ENCODE measurements at regions not wholly inside any gene's neighbourhood (a gene's known extent, or its start where the extent isn't known, plus 50 kb on each side); places are given as distances from the start of the nearest gene placed in this dataset.
"Not testable (repeated sequence)": the region's sequence is repeated elsewhere in the genome, so short reads cannot be mapped to it uniquely, and the experiment has no call there.

DNA sequence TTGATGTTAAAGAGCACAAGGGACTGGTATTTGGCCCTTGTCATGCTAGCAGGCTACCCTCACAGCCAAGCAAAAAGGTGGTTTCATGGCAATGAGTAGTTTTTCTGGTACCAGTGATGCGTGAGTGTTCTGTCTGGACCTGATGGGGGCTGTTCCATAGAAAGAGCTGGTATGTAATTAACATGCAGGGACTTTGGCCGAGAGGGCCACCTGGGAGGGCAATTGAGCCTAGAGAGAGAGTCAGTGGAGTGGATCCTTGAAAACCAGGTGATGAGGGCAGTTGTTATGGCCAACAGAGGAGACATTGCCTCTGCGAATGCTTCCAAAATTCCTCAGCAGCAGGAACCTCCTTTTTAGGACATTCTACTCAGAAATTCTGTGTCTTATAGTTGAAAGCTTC, 383.3 kb downstream of the PSAT1 start:
- DNase-seq: no peak

DNA sequence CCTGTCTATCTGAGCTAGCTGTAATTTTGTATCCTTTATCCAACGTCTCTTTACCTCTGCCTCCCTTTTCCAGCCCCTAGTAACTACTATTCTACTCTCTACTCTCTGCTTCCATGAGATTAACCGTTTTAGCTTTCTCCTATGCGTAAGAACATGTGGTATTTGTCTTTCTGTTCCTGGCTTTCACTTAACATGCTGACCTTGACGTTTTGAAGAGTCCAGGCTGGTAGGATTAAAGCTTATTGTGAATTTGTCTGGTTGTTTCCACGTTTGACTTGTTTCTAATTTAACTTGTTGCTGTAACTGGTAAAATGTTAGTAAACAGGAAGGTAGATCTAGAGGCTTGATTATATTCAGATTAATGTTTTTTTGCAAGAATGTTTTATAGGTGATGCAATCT, 385.3 kb downstream of the PSAT1 start:
- DNase-seq: no peak

GRCh38 chr9:78685471-78685870, 388.5 kb downstream of the PSAT1 start:
- DNase-seq: no peak

DNA sequence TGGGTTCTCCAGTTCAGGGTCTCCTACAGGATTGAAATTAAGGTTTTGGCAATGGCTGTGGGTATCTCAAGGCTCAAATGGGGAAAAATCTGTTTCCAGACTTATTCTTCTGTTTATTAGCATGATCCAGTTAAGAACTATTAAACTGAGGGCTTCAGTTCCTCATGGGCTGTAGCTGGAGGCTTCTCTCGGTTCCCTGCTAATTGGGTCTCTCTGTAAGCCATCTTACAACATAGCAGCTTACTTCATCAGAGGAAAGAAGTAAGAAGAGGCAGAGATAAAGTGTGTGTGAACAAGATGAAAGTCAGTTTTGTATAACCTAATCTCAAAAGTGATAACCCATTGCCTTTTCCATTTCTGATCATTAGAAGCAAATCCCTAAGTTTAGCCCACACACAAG, 391.9 kb downstream of the PSAT1 start:
- no peak for DNase-seq

GRCh38 chr9:78691542-78691941, 394.6 kb downstream of the PSAT1 start:
- DNase-seq: no peak

- DNase-seq: no peak
Observed at GRCh38 chr9:78692871-78693270, 395.9 kb downstream of the PSAT1 start.

DNA sequence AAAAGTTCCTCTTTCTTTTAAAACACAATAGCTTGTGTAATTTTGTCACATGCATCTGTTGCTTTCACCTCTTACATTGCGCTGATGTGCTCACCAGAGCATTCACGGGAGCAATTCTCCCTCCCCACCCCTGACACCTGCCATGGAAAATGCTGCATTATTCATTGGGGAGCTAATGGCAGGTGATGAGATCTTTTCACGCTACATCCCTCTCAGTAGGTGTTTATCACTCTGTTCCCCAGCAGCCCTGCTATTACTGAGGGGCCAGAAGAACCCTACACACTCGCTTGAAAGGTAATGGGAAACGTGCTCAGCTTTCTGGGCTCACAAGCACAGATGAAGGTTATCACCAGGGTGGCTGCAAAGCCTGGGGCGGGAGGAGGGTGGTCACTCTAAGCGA, 398.0 kb downstream of the PSAT1 start:
- no peak for DNase-seq

DNA sequence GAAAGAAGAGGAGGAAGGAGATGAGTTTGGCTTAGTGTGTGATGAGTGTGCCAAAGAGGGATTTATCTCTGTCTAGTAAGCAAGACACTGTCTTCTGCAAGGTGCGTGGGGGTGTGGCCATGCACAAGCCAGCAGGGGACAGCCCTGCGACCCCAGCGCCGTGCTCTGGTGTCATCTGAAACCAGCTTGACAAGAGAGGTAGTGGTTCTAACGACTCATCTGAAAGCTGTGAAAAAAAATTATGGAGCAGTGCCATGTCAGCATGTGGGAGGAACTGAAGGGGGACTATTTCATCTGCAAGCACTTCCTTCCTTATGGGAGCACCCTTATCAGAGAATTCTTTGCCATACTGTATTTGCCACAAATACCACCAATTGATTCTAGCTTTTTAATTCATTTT, 398.6 kb downstream of the PSAT1 start:
- no peak for DNase-seq

DNA sequence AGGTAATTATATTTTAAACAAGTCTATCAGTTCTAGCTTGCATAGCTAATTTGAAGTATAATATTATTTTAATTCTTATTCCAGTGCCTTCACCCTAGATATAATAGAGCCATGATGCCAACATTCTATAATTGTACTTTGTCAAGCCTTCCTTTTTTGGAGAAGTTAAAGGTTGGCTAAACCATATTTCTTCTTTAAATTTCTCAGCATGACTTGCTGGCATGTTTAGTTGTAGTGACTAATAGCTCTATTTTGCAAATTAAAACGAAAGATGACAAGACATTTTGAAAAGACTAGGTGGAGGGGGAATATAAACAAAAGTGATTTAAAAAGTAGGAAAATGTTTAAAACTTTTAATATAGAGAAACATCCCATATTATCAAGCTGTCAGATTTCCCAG, 400.7 kb downstream of the PSAT1 start:
- DNase-seq: no peak

DNA sequence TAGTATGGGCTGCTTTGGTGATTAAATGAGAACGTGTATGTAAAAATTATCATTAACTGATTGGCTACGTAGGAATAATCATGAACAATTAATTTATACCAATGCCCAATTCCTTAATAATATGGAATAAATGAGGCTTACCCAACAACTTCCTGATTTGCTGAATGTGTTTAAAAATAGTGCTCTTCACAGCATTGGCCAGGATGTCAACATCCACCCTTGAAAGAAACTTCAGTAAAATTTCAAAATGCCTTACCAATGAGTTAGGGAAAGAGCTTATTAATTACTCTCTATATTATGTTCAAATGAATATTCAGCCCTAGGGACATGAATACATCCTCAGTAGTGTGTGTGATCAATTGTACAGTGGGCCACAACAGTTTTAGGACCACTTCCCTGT, 401.4 kb downstream of the PSAT1 start:
- no peak for DNase-seq

DNA sequence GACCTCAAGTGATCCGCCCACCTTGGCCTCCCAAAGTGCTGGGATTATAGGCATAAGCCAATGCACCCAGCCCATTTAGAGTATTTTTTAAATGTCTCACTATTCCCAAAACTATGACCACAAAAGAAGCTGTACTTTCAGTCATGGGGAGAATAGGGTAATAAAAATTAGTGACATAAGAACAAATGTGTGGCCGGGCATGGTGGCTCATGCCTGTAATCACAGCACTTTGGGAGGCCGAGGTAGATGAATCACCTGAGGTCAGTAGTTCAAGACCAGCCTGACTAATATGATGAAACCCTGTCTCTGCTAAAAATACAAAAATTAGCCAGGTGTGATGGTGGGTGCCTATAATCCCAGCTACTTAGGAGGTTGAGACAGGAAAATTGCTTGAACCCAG, 402.3 kb downstream of the PSAT1 start:
- not testable (repeated sequence) for DNase-seq

GRCh38 chr9:78704153-78704552, 407.2 kb downstream of the PSAT1 start:
- DNase-seq: not testable (repeated sequence)

GRCh38 chr9:78707080-78707479, 410.2 kb downstream of the PSAT1 start:
- DNase-seq: no peak

DNA sequence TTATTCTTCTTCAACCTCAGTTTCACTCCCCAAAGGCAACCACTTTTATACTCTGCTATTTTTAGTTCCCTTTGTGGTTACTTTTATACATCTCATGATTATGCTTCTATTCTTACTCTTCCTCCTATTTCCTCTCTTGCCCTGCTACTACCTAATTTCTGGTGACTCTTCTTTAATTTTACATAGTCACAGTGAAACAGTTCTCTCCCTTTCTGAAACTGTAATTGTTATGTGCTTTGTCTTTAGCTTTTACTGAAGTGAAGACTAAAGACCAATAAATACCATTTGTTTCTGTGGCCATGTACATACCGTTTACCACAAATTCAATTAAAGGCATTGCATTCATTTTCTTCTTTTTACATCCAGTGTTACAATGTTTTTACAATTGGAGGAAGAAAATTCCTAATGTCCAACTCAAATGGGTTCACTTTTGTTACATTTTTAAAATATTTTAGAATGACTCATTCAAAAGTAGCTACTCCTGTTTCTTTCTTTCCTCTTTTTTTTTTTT, 410.6 kb downstream of the PSAT1 start:
- DNase-seq: no peak

- DNase-seq: no peak
Observed at GRCh38 chr9:78712903-78713613, 416.1 kb downstream of the PSAT1 start.

DNA sequence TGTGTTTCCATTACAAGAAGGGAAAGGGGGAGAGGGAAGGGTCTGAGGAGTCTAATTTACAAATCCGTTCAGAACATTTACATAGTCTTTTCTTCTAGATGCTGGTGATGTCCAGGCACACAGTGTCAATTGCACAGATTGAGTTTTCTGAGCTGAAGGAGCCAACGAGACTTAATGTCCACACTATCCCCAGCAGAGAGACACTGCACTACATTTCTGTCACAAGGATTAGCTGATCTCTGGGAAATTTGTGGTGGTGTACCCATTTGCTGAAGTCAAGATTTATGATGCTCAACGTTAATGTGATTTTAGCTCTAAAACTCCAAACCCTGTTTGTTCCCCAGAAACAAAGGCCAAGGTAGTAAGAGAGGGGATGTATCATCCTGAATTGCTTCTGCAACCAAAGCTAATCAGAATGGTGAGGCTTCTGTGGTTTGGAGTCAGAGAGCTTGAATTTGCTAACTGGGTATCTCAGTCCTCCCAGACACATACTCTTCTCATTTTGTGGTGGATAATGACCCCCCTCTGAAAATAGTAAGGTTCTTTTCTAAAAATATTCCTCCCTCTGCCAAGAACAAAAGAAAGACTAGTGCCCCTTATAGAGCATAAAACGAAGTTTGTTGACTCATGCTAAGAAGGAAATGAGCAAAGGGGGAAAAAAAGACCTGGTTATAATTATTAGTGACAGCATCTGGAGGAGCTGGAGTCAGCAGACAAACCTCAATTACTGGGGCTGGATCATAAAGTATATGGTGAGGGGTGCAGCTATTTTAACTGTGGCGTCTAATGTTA, 416.9 kb downstream of the PSAT1 start:
- no peak for DNase-seq

DNA sequence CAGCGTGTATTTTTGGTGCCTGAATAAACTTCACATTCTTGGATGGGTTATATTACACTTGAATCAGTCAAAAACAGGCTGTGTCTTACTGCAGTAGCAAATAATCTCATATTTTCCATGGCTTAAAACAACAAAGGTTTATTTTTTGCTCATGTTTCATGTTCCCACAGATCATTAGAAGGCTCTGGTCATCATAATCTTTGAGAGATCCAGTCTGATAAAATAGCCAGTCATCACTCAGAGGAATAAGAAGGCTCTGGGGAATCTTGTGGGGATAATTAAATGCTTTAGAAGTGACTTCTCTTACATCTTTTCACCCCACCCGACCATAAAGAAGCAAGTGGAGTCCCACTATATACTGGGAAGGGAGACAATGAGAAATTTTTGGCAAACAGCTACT, 417.7 kb downstream of the PSAT1 start:
- no peak for DNase-seq

DNA sequence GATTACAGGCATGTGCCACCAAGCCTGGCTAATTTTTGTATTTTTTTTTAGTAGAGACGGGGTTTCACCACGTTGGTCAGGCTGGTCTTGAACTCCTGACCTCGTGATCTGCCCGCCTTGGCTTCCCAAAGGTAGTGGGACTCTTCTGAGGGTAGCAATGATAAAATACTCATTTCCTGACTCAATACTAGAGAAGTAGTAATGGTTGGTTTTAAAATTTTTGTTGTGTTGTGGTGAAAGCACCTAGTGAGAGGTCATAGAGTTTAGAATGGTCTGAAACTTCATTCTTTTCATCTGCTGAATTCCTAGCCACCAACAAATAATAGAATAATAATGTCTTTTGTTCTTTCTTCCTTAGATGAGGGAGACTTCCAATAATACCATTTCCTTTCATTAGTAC, 422.1 kb downstream of the PSAT1 start:
- not testable (repeated sequence) for DNase-seq

- no peak for DNase-seq
Observed at GRCh38 chr9:78724896-78725295, 428.0 kb downstream of the PSAT1 start.

DNA sequence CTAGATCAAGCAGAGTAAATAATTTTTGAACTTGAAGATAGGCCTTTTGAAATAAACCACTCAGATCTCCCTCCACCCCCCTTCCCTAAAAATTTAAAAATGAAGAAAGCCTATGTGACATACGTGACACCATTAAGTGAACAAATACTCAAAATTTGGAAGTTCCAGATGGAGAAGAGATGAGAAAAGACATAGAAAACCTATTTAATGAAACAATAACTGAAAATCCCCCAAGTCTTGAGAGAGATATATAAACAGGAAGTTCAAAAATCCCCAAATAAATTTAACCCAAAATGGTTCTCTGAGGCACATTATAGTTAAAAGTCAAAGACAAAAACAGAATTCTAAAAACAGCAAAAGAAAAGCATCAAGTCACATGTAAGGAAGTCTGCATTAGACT, 428.6 kb downstream of the PSAT1 start:
- no peak for DNase-seq

DNA sequence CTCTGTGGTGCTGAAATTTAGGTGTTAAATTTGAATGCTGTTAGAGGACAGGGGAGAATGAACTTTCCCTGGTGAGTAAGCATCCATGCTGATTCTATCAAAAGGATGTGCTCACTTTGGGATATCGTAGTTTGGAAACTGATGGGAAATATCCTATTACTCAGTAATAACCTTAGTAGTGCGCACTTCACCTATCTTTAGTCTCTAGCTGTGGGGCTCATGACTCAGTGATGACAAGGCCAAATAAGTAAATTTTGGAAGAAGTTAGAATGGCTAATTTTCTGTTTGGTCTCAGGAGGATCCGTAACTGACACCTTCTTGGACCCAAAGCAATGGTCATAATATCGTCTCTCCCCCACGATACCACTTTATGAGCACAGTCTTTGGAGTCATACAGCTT, 448.4 kb downstream of the PSAT1 start:
- DNase-seq: no peak

DNA sequence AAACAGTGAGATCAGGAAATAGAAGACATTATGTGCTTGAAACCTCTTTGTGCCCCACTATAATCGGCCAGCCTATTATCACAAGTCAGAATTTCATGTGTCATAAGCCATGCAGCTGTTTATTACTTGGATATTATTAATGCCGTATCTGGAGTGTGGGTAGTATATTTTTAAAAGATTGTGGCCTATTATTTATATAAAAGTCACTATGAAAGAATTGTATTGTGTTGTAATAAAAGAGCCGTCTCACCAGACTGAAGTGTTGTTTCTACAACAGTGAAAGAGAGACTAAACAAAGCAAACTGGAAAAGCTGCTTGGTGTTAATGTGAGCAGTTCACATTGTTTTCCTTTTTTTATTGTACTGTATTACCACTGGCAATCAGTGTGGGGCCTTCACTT, 449.1 kb downstream of the PSAT1 start:
- no peak for DNase-seq

DNA sequence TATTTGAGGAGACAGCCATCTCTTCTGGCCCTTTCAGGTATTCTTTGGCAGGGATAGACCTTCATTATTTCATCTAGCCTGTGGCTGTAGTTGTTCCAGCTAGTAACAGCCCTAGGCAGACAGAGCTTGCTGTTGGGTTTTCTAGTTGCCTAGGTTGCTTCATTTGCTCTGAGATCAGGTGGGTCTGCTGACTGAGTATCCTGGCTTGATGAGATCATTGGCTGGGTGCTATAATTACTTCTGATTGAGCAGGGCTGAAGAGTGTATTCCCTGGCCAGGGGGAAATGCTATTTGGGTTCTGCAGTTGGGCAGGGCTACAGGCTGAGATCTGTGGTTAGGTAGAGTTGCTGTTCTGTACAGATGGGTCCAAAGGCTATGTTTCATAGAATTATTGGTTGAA, 456.1 kb downstream of the PSAT1 start:
- DNase-seq: no peak

GRCh38 chr9:78756813-78757510, 460.0 kb downstream of the PSAT1 start:
- no peak for DNase-seq
